HEK293 (cell line): ENCODE measurements at regions not wholly inside any gene's neighbourhood (a gene's known extent, or its start where the extent isn't known, plus 50 kb on each side); places are given as distances from the start of the nearest gene placed in this dataset.

Experiments used
- CTCF ChIA-PET: fragments of 350-600 bp; formaldehyde crosslinking; extraction: SDS; loops from one replicate; lab custom pipeline; 2021; ENCODE audit warnings: antibody characterized with exemption; lab: Yijun Ruan, JAX
- POLR2A ChIA-PET: fragments of 300-600 bp; formaldehyde crosslinking; extraction: SDS; loops from one replicate; lab custom pipeline; 2020; ENCODE audit warnings: antibody characterized with exemption, inconsistent platforms; lab: Yijun Ruan, JAX
- H3K27ac ChIP-seq: fragments of 200-500 bp; sonication (Bioruptor generic); 2 replicates; pipeline ENCODE4 v1.5.1; 2014; ENCODE audit warnings: low read depth, low read length, control low read depth, inconsistent platforms; ENCODE audit errors: extremely low read depth
- H3K36me3 ChIP-seq, 2 experiments: fragments of 200-500 bp in 1 of 2; sonication (Bioruptor generic) in 1 of 2; 1 replicate in 1 of 2; 2 replicates in 1 of 2; pipeline ENCODE4 v1.5.1; 2014 to 2017; ENCODE audit warnings: inconsistent platforms in 2 of 2, low read length in 2 of 2; ENCODE audit not compliant: control insufficient read depth in 2 of 2, insufficient read depth in 1 of 2
- H3K4me1 ChIP-seq: fragments of 200-500 bp; sonication (Bioruptor generic); 2 replicates; pipeline ENCODE4 v1.5.1; 2014; ENCODE audit warnings: mild to moderate bottlenecking, low read length, inconsistent platforms; ENCODE audit not compliant: control insufficient read depth, insufficient read depth
- H3K4me3 ChIP-seq: 2 replicates; pipeline ENCODE4 v1.5.1; 2011; ENCODE audit warnings: low read depth, mild to moderate bottlenecking, control low read depth, low read length, moderate library complexity
- H3K9me3 ChIP-seq: fragments of 200-500 bp; sonication (Bioruptor generic); 2 replicates; pipeline ENCODE4 v1.5.1; 2014; ENCODE audit warnings: low read depth, low read length, inconsistent platforms; ENCODE audit not compliant: control insufficient read depth, insufficient read depth
- GFI1B ChIP-seq: fragments of 450-650 bp; formaldehyde crosslinking; IDR thresholded peaks from 2 replicates; pipeline ENCODE4 v1.5.1; 2016; ENCODE audit warnings: missing biosample characterization, missing genetic modification characterization
- HOXC10 ChIP-seq: sonication (generic); formaldehyde crosslinking; IDR thresholded peaks from 2 replicates; pipeline ENCODE4 v1.8.1; 2023; ENCODE audit warnings: mild to moderate bottlenecking, missing genetic modification reagents
- KLF10 ChIP-seq: fragments of 450-650 bp; IDR thresholded peaks from 2 replicates; pipeline ENCODE4 v1.5.1; 2018; ENCODE audit warnings: missing biosample characterization, mild to moderate bottlenecking, missing genetic modification characterization
- SCRT1 ChIP-seq: fragments of 450-650 bp; formaldehyde crosslinking; IDR thresholded peaks from 2 replicates; pipeline ENCODE4 v1.5.1; 2016; ENCODE audit warnings: missing biosample characterization, missing genetic modification characterization, borderline replicate concordance
- SCRT2 ChIP-seq: fragments of 450-650 bp; formaldehyde crosslinking; IDR thresholded peaks from 2 replicates; pipeline ENCODE4 v1.5.1; 2016; ENCODE audit warnings: missing biosample characterization, missing genetic modification characterization
- SP2 ChIP-seq: fragments of 450-650 bp; formaldehyde crosslinking; IDR thresholded peaks from 2 replicates; pipeline ENCODE4 v1.5.1; 2016; ENCODE audit warnings: missing biosample characterization, missing genetic modification characterization
- ZBTB17 ChIP-seq: fragments of 450-650 bp; formaldehyde crosslinking; IDR thresholded peaks from 2 replicates; pipeline ENCODE4 v1.5.1; 2016; ENCODE audit warnings: missing biosample characterization, missing genetic modification characterization
- ZFHX2 ChIP-seq: fragments of 450-650 bp; formaldehyde crosslinking; conservative IDR thresholded peaks from 2 replicates; pipeline ENCODE4 v1.5.1; 2016; ENCODE audit warnings: missing biosample characterization, missing genetic modification characterization
- ZNF114 ChIP-seq: fragments of 450-650 bp; formaldehyde crosslinking; IDR thresholded peaks from 2 replicates; pipeline ENCODE4 v1.5.0; 2017; ENCODE audit warnings: missing biosample characterization, missing genetic modification characterization
- ZNF202 ChIP-seq: fragments of 450-650 bp; formaldehyde crosslinking; IDR thresholded peaks from 2 replicates; pipeline ENCODE4 v1.5.1; 2016; ENCODE audit warnings: missing biosample characterization, missing genetic modification characterization, borderline replicate concordance
- ZNF23 ChIP-seq: fragments of 450-650 bp; formaldehyde crosslinking; IDR thresholded peaks from 2 replicates; pipeline ENCODE4 v1.5.1; 2016; ENCODE audit warnings: missing biosample characterization, missing genetic modification characterization, borderline replicate concordance
- ZNF302 ChIP-seq: fragments of 450-650 bp; formaldehyde crosslinking; IDR thresholded peaks from 2 replicates; pipeline ENCODE4 v1.5.1; 2016; ENCODE audit warnings: missing biosample characterization, missing genetic modification characterization, low read depth
- ZNF423 ChIP-seq: fragments of 450-650 bp; formaldehyde crosslinking; IDR thresholded peaks from 2 replicates; pipeline ENCODE4 v1.5.1; 2016; ENCODE audit warnings: missing biosample characterization, missing genetic modification characterization
- ZNF510 ChIP-seq: fragments of 450-650 bp; formaldehyde crosslinking; IDR thresholded peaks from 2 replicates; pipeline ENCODE4 v1.5.1; 2018; ENCODE audit warnings: mild to moderate bottlenecking, missing genetic modification characterization, missing biosample characterization; ENCODE audit not compliant: insufficient replicate concordance
- ZNF624 ChIP-seq: fragments of 450-650 bp; formaldehyde crosslinking; IDR thresholded peaks from 2 replicates; pipeline ENCODE4 v1.5.1; 2017; ENCODE audit warnings: missing biosample characterization, missing genetic modification characterization
- ZNF660 ChIP-seq: fragments of 450-650 bp; IDR thresholded peaks from 2 replicates; pipeline ENCODE4 v1.5.1; 2018; ENCODE audit warnings: missing biosample characterization, mild to moderate bottlenecking, missing genetic modification characterization
- ZNF677 ChIP-seq: fragments of 450-650 bp; IDR thresholded peaks from 2 replicates; pipeline ENCODE4 v1.5.0; 2018; ENCODE audit warnings: missing biosample characterization, mild to moderate bottlenecking, missing genetic modification characterization, moderate library complexity
- ZNF837 ChIP-seq: fragments of 450-650 bp; formaldehyde crosslinking; IDR thresholded peaks from 2 replicates; pipeline ENCODE4 v1.5.1; 2016; ENCODE audit warnings: missing biosample characterization, missing genetic modification characterization
- TF ChIP-seq, protein P1 (sequence below): fragments of 450-650 bp; formaldehyde crosslinking; IDR thresholded peaks from 2 replicates; pipeline ENCODE4 v1.5.1; 2016; ENCODE audit warnings: missing biosample characterization, missing genetic modification characterization
- TF ChIP-seq, protein P2 (sequence below): fragments of 450-650 bp; formaldehyde crosslinking; IDR thresholded peaks from 2 replicates; pipeline ENCODE4 v1.5.1; 2016; ENCODE audit warnings: missing biosample characterization, missing genetic modification characterization

DNA sequence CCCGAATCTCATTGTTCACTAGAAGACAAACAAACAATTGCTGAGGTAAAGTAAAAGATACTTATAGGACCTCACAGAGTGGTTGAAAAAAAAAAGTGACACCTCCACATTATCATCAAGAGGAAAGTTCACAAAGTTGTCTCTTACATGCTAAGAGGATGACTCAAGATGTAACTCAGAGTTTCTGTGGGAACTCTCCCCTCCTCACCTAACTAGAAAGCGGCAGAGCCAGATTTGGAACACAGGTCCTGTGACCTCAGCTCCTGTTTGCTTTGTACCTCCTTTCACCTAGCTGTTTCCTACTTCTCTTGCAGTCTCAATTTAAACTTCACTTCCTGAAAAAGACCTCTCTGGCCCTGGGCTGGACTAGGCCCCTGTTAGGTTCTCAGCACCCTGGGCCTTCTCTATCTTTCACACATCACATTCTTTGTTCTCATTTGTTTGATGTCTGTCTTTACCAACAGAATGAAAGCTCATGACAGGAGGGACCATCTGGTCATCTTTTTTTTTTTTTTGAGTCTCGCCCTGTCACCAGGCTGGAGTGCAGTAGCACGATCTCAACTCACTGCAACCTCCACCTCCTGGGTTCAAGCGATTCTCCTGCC is 60.8 kb downstream of the CD24 start (continued):
- TF ChIP-seq ZFHX2 (tag by site-specific recombination), result no peak
- no peak for TF ChIP-seq ZNF23
- no peak for TF ChIP-seq ZNF677 (tag by site-specific recombination)
- TF ChIP-seq SCRT2 (tag by site-specific recombination), result no peak
- no peak for TF ChIP-seq GFI1B (tag by site-specific recombination)
- TF ChIP-seq ZNF510 (tag by site-specific recombination), result no peak
- TF ChIP-seq ZNF423, result no peak
- TF ChIP-seq SCRT1 (tag by site-specific recombination), result no peak
- no peak for TF ChIP-seq ZNF624 (tag by site-specific recombination)
- TF ChIP-seq ZNF114 (tag by site-specific recombination), result no peak
- TF ChIP-seq, all 188 proteins: peak for 0

DNA sequence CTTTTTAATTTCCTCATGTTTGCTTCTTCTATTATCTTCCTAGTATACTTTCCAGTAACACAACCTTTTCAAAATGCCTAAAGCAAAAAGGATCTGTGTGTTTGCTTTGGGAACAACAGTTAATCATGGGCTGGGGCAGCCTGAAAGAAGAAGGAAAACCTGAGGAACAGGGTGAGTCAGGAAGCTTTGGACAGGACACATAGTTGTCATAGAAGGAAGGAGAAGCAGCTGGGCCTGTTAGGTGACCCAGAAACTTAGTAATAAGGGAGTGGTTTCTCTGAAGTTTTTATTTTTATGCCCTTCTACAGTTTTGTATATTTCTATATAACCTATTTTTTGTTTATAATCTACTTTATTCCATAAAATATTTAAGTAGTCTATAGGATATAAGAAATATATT is 61.4 kb downstream of the CD24 start:
- no peaks in the 10 kb centered on the region for H3K9me3 ChIP-seq
- CTCF ChIA-PET, result interaction anchor here (0.6 kb wide), 1 partner anchor 910 kb away, joined by 3 read pairs; no protein-coding TSS in a partner anchor
- POLR2A ChIA-PET, result no interaction called here

DNA sequence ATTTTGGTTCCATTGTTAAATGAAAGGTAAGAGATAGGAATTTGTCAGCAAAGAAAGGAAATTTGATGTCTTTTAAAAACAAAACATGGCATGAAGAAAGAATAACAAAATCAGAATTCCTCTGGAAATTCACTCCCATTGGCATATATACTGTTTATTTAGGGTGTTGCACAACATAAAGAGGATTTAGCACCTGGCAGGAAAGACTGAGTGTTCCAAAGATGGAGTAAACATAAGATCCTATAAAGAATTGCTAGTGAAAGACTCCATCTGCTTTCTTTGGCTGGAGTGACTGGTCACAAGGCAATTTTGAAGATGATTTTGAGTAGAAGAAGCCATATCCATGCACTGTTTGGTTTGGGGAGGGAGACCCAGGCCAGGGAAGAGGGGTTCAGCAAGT is 62.4 kb downstream of the CD24 start:
- no peak for TF ChIP-seq ZNF202
- no peak for TF ChIP-seq SP2 (tag by site-specific recombination)
- no peak for TF ChIP-seq HOXC10 (CRISPR knock-in tag)
- TF ChIP-seq, protein P1, sequence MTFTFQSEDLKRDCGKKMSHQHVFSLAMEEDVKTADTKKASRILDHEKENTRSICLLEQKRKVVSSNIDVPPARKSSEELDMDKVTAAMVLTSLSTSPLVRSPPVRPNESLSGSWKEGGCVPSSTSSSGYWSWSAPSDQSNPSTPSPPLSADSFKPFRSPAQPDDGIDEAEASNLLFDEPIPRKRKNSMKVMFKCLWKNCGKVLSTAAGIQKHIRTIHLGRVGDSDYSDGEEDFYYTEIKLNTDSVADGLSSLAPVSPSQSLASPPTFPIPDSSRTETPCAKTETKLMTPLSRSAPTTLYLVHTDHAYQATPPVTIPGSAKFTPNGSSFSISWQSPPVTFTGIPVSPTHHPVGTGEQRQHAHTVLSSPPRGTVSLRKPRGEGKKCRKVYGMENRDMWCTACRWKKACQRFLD (tag by site-specific recombination), result no peak
- TF ChIP-seq ZNF660 (tag by site-specific recombination), result no peak
- no peak for TF ChIP-seq KLF10
- TF ChIP-seq, protein P2, sequence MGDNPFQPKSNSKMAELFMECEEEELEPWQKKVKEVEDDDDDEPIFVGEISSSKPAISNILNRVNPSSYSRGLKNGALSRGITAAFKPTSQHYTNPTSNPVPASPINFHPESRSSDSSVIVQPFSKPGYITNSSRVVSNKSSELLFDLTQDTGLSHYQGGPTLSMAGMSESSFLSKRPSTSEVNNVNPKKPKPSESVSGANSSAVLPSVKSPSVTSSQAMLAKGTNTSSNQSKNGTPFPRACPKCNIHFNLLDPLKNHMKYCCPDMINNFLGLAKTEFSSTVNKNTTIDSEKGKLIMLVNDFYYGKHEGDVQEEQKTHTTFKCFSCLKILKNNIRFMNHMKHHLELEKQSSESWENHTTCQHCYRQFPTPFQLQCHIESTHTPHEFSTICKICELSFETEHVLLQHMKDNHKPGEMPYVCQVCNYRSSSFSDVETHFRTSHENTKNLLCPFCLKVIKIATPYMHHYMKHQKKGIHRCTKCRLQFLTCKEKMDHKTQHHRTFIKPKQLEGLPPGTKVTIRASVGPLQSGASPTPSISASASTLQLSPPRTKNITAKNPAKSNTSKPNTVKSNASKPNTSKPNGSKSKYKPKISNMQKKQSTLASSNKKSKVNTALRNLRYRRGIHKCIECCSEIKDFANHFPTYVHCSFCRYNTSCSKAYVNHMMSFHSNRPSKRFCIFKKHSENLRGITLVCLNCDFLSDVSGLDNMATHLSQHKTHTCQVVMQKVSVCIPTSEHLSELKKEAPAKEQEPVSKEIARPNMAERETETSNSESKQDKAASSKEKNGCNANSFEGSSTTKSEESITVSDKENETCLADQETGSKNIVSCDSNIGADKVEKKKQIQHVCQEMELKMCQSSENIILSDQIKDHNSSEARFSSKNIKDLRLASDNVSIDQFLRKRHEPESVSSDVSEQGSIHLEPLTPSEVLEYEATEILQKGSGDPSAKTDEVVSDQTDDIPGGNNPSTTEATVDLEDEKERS (tag by site-specific recombination), result no peak
- H3K4me1 ChIP-seq, result no peaks in the 10 kb centered on the region; the same call in 1 of the 2 replicates
- POLR2A ChIA-PET, result no interaction called here
- H3K27ac ChIP-seq, result no peak overlapping the region
- H3K9me3 ChIP-seq, result no peaks in the 10 kb centered on the region
- H3K36me3 ChIP-seq, result no peaks in the 10 kb centered on the region
- H3K4me3 ChIP-seq, result no peak overlapping the region
- CTCF ChIA-PET, result no interaction called here

More for the DNA sequence above, 61.4 kb downstream of the CD24 start:
- TF ChIP-seq ZNF302 (tag by site-specific recombination), result no peak
- TF ChIP-seq ZBTB17 (tag by site-specific recombination), result no peak
- no peak for TF ChIP-seq ZNF837
- TF ChIP-seq, all 188 proteins: peak for 0
- H3K4me3 ChIP-seq, result no peak overlapping the region
- H3K27ac ChIP-seq, result no peak overlapping the region
- H3K36me3 ChIP-seq, result no peaks in the 10 kb centered on the region
- H3K4me1 ChIP-seq, result no peaks in the 10 kb centered on the region; the same call in 1 of the 2 replicates
